Upper lobe of right lung (tissue), 1 donor: ENCODE measurements at regions not wholly inside any gene's neighbourhood (a gene's known extent, or its start where the extent isn't known, plus 50 kb on each side); places are given as distances from the start of the nearest gene placed in this dataset.

ENCODE experiments used
- ATAC-seq: fragments of 200-7000 bp; cut with Tn5 transposase; one replicate; pipeline ENCODE4 v1.9.1; 2020; ENCODE audit warnings: mild to moderate bottlenecking, moderate library complexity
- DNase-seq: peaks from one replicate; pipeline ENCODE4 v3.0.0-alpha.2; 2020
- H3K27ac ChIP-seq: fragments of 200-600 bp; one replicate; pipeline ENCODE4 v1.8.0; 2022
- H3K27me3 ChIP-seq: fragments of 200-600 bp; one replicate; pipeline ENCODE4 v1.8.0; 2022; ENCODE audit warnings: mild to moderate bottlenecking
- H3K36me3 ChIP-seq: fragments of 200-600 bp; one replicate; pipeline ENCODE4 v1.8.0; 2022
- H3K4me1 ChIP-seq: fragments of 200-600 bp; one replicate; pipeline ENCODE4 v1.8.0; 2022
- H3K4me3 ChIP-seq: fragments of 200-600 bp; one replicate; pipeline ENCODE4 v1.8.0; 2022; ENCODE audit warnings: mild to moderate bottlenecking
- H3K9me3 ChIP-seq: fragments of 200-600 bp; one replicate; pipeline ENCODE4 v1.8.0; 2022
- CTCF ChIP-seq: fragments of 200-600 bp; IDR thresholded peaks from one replicate; pipeline ENCODE4 v1.8.0; 2022; ENCODE audit warnings: antibody characterized with exemption
- intact Hi-C: fragments of 100-400 bp; cut with DNase I; formaldehyde crosslinking; loops from one replicate; pipeline ENCODE4 v1.11.0; 2022
- donor health status: DM: no; HTN: yes; CAD: no; lungs with severe emphysema.

GRCh38 chr2:59998324-59998723, 555.1 kb downstream of the BCL11A start:
- no peak for DNase-seq
- ATAC-seq, result no peak
- no peak for TF ChIP-seq CTCF

GRCh38 chr2:59997371-59997770, 556.1 kb downstream of the BCL11A start:
- no peaks in the 10 kb centered on the region for H3K27me3 ChIP-seq
- no peak for ATAC-seq
- H3K36me3 ChIP-seq, result no peaks in the 10 kb centered on the region
- H3K27ac ChIP-seq, result no peak overlapping the region
- no peak for TF ChIP-seq CTCF
- intact Hi-C loops, result no loop called here
- no peaks in the 10 kb centered on the region for H3K4me1 ChIP-seq
- DNase-seq, result no peak
- no peak overlapping the region for H3K4me3 ChIP-seq
- H3K9me3 ChIP-seq, result no peaks in the 10 kb centered on the region

More at GRCh38 chr2:59998324-59998723, 555.1 kb downstream of the BCL11A start:
- Histone ChIP-seq H3K27me3 (no peaks in the 10 kb centered on the region), H3K4me1 (no peaks in the 10 kb centered on the region), H3K36me3 (no peaks in the 10 kb centered on the region), H3K4me3 (no peak overlapping the region), H3K9me3 (no peaks in the 10 kb centered on the region), H3K27ac (no peak overlapping the region)
- intact Hi-C loops, result no loop called here

- Histone ChIP-seq H3K27ac (no peak overlapping the region), H3K9me3 (no peaks in the 10 kb centered on the region), H3K27me3 (no peaks in the 10 kb centered on the region), H3K4me3 (no peak overlapping the region), H3K36me3 (no peaks in the 10 kb centered on the region), H3K4me1 (no peaks in the 10 kb centered on the region)
- intact Hi-C loops, result no loop called here
- ATAC-seq, result no peak
- DNase-seq, result no peak
- no peak for TF ChIP-seq CTCF
Observed at GRCh38 chr2:59996855-59997254, 556.6 kb downstream of the BCL11A start.

- Histone ChIP-seq H3K9me3 (no peaks in the 10 kb centered on the region), H3K27me3 (no peaks in the 10 kb centered on the region), H3K27ac (no peak overlapping the region), H3K4me3 (no peak overlapping the region), H3K36me3 (no peaks in the 10 kb centered on the region), H3K4me1 (no peaks in the 10 kb centered on the region)
- intact Hi-C loops, result no loop called here
- TF ChIP-seq CTCF, result no peak
- no peak for DNase-seq
- ATAC-seq, result no peak
Observed at GRCh38 chr2:59993726-59994125, 559.7 kb downstream of the BCL11A start.

- intact Hi-C loops, result no loop called here
- Histone ChIP-seq H3K36me3 (no peaks in the 10 kb centered on the region), H3K4me1 (no peaks in the 10 kb centered on the region), H3K27ac (no peak overlapping the region), H3K27me3 (no peaks in the 10 kb centered on the region), H3K4me3 (no peak overlapping the region), H3K9me3 (no peaks in the 10 kb centered on the region)
- TF ChIP-seq CTCF, result no peak
- no peak for ATAC-seq
- no peak for DNase-seq
Observed at GRCh38 chr2:59988341-59988740, 565.1 kb downstream of the BCL11A start.

- no peak for DNase-seq
- intact Hi-C loops, result no loop called here
- Histone ChIP-seq H3K27ac (no peak overlapping the region), H3K9me3 (no peaks in the 10 kb centered on the region), H3K27me3 (no peaks in the 10 kb centered on the region), H3K4me3 (no peak overlapping the region), H3K36me3 (no peaks in the 10 kb centered on the region), H3K4me1 (no peaks in the 10 kb centered on the region)
- TF ChIP-seq CTCF, result no peak
- no peak for ATAC-seq
Observed at GRCh38 chr2:59986511-59986910, 566.9 kb downstream of the BCL11A start.
